ENCODE measurements at regions not wholly inside any gene's neighbourhood (a gene's known extent, or its start where the extent isn't known, plus 50 kb on each side); places are given as distances from the start of the nearest gene placed in this dataset.

DNA sequence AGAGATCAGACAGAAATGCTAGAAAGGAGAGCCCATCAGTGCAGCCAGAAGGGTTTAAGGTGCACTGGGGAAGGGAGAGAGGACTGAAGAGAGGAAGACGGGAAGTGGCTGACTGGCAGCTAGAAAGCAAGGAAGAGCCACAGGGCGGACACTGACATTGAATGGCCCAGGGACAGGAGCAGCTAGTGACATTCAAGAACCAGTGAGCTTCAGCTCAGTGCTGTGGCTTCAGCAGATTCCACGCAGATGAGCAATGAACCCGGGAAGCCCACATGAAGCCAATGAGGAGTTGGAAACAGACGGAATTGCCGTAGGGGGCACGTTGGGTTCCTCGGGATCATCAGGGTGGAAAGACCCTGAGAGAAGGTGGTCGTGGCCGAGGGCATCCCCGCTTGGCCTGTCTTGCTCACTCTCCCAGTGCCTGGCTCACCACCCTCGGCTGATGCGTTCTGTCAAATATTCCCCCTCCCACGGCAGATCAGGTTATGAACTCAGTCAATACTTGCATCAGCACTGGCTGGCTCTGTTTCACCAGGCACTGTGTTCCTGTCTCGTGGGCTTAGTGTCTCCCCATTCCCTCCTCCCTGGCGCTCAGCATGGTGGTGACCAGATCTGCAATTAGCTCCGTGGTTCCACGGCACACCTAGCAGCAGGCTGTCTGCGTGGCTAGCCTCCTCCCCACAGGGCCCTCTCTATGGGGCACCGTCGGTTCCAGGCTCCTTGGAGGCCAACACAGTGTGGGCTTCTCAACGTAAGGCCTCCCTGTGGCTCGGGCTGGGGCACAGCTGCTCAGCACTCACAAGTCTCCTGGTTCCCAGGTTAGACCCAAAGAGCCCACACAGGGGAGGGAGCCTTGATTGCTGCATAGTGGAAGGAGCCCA lies 145.5 kb downstream of the TRIM29 start:
- peaks cover 2% of the 10 kb centered on the region for H3K27me3 ChIP-seq (replicated peaks)
- H3K27ac ChIP-seq, result no peak overlapping the region
- no peaks in the 10 kb centered on the region for H3K36me3 ChIP-seq (replicated peaks)
- in situ Hi-C loops (cut with HindIII; ENCODE audit: low pct_ligation_motif_present, low sequenced_read_pairs), result no loop called here
- H3K4me3 ChIP-seq (ENCODE audit: low read depth, low read length), result no peak overlapping the region
- no peak for DNase-seq
- TF ChIP-seq, protein P1, sequence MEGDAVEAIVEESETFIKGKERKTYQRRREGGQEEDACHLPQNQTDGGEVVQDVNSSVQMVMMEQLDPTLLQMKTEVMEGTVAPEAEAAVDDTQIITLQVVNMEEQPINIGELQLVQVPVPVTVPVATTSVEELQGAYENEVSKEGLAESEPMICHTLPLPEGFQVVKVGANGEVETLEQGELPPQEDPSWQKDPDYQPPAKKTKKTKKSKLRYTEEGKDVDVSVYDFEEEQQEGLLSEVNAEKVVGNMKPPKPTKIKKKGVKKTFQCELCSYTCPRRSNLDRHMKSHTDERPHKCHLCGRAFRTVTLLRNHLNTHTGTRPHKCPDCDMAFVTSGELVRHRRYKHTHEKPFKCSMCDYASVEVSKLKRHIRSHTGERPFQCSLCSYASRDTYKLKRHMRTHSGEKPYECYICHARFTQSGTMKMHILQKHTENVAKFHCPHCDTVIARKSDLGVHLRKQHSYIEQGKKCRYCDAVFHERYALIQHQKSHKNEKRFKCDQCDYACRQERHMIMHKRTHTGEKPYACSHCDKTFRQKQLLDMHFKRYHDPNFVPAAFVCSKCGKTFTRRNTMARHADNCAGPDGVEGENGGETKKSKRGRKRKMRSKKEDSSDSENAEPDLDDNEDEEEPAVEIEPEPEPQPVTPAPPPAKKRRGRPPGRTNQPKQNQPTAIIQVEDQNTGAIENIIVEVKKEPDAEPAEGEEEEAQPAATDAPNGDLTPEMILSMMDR (IDR thresholded peaks at IDR 0.05; ENCODE audit: low read depth, low read length, missing control alignments), result no peak

DNA sequence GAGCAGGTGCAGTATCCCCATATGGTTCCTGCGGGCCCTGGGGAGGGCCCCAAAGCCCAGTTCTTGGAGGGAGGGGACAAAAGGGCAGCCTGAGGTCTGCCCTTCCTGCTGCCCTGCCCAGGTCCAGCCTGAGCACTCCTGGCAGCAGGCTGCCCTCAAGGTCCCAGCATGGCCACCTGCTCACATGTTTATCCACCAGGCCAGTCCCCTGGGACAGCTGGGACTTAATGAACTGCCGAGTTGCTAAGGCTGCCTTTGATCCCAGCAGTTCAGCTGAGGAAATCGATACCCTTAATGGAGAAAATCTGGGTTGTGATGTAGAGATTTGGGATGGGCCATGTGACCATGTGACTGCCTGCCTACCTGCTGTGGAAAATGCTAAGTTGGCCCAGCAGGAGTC lies 146.2 kb downstream of the TRIM29 start:
- TF ChIP-seq, protein P1 (IDR thresholded peaks at IDR 0.05; ENCODE audit: low read depth, low read length, missing control alignments), result no peak
- no peak overlapping the region for H3K27ac ChIP-seq
- H3K27me3 ChIP-seq (replicated peaks), result peaks cover 2% of the 10 kb centered on the region
- DNase-seq, result no peak
- in situ Hi-C loops (cut with HindIII; ENCODE audit: low pct_ligation_motif_present, low sequenced_read_pairs), result no loop called here
- H3K36me3 ChIP-seq (replicated peaks), result no peaks in the 10 kb centered on the region
- no peak overlapping the region for H3K4me3 ChIP-seq (ENCODE audit: low read depth, low read length)

DNA sequence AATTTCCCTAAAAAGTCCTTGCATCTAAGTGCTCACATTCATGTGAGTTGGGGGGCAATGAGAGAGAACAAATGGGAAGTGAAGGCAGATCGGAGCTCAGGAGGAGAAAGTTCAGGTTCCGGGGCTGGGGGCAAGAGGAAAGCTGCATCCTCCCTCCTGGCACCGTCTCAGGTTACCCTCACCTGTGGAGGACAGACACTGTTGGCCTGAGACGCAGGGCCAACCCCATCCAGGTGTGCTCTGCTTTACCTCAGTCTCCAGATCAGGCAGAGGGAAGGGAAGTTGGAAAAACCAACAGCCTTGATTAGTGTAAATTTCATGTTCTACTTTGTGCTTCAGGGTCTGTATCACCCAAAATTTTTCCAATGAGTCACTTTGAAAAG lies 146.9 kb downstream of the TRIM29 start:
- Histone ChIP-seq H3K4me3 (ENCODE audit: low read depth, low read length) (no peak overlapping the region), H3K36me3 (replicated peaks) (no peaks in the 10 kb centered on the region), H3K27ac (no peak overlapping the region), H3K27me3 (replicated peaks) (peaks cover 2% of the 10 kb centered on the region)
- DNase-seq, result no peak
- in situ Hi-C loops (cut with HindIII; ENCODE audit: low pct_ligation_motif_present, low sequenced_read_pairs), result no loop called here
- TF ChIP-seq, protein P1 (IDR thresholded peaks at IDR 0.05; ENCODE audit: low read depth, low read length, missing control alignments), result no peak

DNA sequence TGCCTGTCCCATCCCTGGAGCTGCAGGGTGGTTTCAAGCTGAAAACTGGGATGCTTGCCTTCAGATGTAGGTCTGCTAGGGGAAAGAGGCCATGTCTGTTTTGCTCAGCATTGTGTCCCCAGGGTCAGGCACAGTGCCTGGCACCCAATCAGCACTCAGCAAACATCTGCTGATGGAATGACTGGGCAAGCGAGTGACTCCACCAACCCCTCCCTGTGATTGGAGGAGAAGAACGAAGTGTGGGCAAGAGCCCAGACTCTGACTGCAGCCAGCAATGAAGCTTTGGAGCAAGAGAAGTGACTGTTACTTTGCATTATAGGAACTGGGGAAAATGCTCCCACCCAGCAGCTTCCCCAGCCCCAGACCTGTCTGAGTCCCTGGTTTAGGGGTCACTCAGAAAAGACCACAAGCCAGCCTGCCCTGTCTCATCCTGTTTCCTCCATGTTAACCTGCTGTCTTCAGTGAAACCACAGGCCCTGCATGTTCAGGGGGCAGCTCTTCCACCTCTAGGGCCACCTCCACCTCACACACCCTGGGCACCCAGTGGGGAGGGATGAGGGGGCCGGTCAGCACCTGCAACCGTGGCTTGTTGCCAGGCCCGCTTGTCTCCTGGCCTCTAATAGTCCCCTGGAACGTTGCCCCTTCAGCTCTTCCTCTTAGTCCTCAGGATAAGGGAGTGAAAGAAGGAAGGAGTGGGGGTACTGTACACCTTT lies 147.4 kb downstream of the TRIM29 start:
- TF ChIP-seq, protein P1 (IDR thresholded peaks at IDR 0.05; ENCODE audit: low read depth, low read length, missing control alignments), result no peak
- Histone ChIP-seq H3K27ac (no peak overlapping the region), H3K27me3 (replicated peaks) (peaks cover 2% of the 10 kb centered on the region), H3K36me3 (replicated peaks) (no peaks in the 10 kb centered on the region), H3K4me3 (ENCODE audit: low read depth, low read length) (no peak overlapping the region)
- in situ Hi-C loops (cut with HindIII; ENCODE audit: low pct_ligation_motif_present, low sequenced_read_pairs), result no loop called here
- DNase-seq, result no peak

DNA sequence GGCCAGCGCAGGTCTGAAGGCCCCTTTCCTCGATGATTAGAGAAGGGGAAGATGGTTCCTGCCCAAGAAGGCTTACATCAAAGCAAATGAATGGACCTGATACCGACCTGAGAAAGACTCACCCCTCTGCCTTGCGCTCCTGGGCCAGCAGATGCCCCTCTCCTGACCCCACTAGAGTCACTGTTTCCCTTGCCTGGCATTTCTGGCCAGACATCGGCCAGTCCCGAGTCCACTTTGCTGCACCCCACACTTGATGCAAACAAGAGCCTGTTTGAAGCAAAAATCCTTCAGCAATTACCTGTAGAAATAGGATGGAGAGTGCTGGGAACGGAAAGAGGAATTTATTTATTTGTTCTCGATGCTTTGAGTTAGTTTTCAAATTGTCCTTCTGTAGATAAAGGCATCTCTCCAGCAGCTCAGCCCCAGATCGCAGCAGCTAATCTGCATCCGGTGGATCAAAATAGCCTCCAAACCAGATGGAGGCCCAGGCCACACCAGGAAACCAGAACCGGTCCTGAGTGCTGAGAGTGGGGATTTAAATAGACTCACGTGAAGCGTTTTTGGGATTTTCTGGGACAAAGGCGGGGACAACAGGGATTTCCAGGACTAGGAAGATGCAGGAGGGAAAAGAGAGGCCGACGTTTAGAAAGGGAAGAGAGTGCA lies 148.6 kb downstream of the TRIM29 start:
- in situ Hi-C loops (cut with HindIII; ENCODE audit: low pct_ligation_motif_present, low sequenced_read_pairs), result no loop called here
- H3K36me3 ChIP-seq (replicated peaks), result no peaks in the 10 kb centered on the region
- no peak overlapping the region for H3K27ac ChIP-seq
- DNase-seq, result no peak
- peaks cover 2% of the 10 kb centered on the region for H3K27me3 ChIP-seq (replicated peaks)
- TF ChIP-seq, protein P1 (IDR thresholded peaks at IDR 0.05; ENCODE audit: low read depth, low read length, missing control alignments), result no peak
- no peak overlapping the region for H3K4me3 ChIP-seq (ENCODE audit: low read depth, low read length)

All from brain microvascular endothelial cell (primary cell).